ENCODE measurements at regions not wholly inside any gene's neighbourhood (a gene's known extent, or its start where the extent isn't known, plus 50 kb on each side); places are given as distances from the start of the nearest gene placed in this dataset.
"Not testable (repeated sequence)": the region's sequence is repeated elsewhere in the genome, so short reads cannot be mapped to it uniquely, and the experiment has no call there.

GRCh38 chr14:101257551-101257950 lies 303.7 kb upstream of the DIO3 start:
- H3K27ac ChIP-seq (ENCODE audit: low read depth, low read length, poor library complexity, severe bottlenecking): no peak overlapping the region
- TF ChIP-seq EZH2phosphoT487 (IDR thresholded peaks at IDR 0.05; ENCODE audit: borderline replicate concordance, low read depth, low read length): no peak
- TF ChIP-seq CTCF (conservative IDR thresholded peaks at IDR 0.05; ENCODE audit: low read length): no peak
- CTCF ChIA-PET (ENCODE audit: unreplicated experiment): no interaction called here
- no peak overlapping the region for H2AFZ ChIP-seq (ENCODE audit: low read length)
- H3K36me3 ChIP-seq (ENCODE audit: insufficient read depth, low read length): no peaks in the 10 kb centered on the region
- no peaks in the 10 kb centered on the region for H3K9me2 ChIP-seq (ENCODE audit: insufficient read depth, low read length)
- no TSS peak for BruUV-seq (replicated peaks)
- POLR2A ChIA-PET: no interaction called here
- DNase-seq (ENCODE audit: low spot score): no peak
- H4K20me1 ChIP-seq (ENCODE audit: insufficient read depth, low read length): no peaks in the 10 kb centered on the region
- no peak overlapping the region for H3K4me3 ChIP-seq (ENCODE audit: low read depth, low read length, poor library complexity, severe bottlenecking)
- intact Hi-C loops (cut with micrococcal nuclease; ENCODE audit: unreplicated experiment): no loop called here
- H3K9me3 ChIP-seq (ENCODE audit: low read length): no peaks in the 10 kb centered on the region
- no peaks in the 10 kb centered on the region for H3K79me2 ChIP-seq (ENCODE audit: insufficient read depth, low read depth, low read length)
- no peaks in the 10 kb centered on the region for H3K4me1 ChIP-seq (ENCODE audit: insufficient read depth, low read length, poor library complexity, severe bottlenecking)
- no peak overlapping the region for H3K4me2 ChIP-seq (ENCODE audit: low read length)

GRCh38 chr14:101259748-101260147 lies 301.5 kb upstream of the DIO3 start:
- Histone ChIP-seq H3K4me2 (ENCODE audit: low read length) (no peak overlapping the region), H3K27ac (ENCODE audit: low read depth, low read length, poor library complexity, severe bottlenecking) (no peak overlapping the region), H3K79me2 (ENCODE audit: insufficient read depth, low read depth, low read length) (no peaks in the 10 kb centered on the region), H3K36me3 (ENCODE audit: insufficient read depth, low read length) (no peaks in the 10 kb centered on the region), H3K9me3 (ENCODE audit: low read length) (no peaks in the 10 kb centered on the region), H3K9me2 (ENCODE audit: insufficient read depth, low read length) (no peaks in the 10 kb centered on the region), H2AFZ (ENCODE audit: low read length) (no peak overlapping the region), H4K20me1 (ENCODE audit: insufficient read depth, low read length) (no peaks in the 10 kb centered on the region), H3K4me1 (ENCODE audit: insufficient read depth, low read length, poor library complexity, severe bottlenecking) (no peaks in the 10 kb centered on the region), H3K4me3 (ENCODE audit: low read depth, low read length, poor library complexity, severe bottlenecking) (no peak overlapping the region)
- DNase-seq (ENCODE audit: low spot score): no peak
- ChIA-PET POLR2A (interaction anchor here (0.6 kb wide), 1 partner anchor 501 kb away, joined by 4 read pairs; no protein-coding TSS in a partner anchor), CTCF (ENCODE audit: unreplicated experiment) (no interaction called here)
- TF ChIP-seq EZH2phosphoT487 (IDR thresholded peaks at IDR 0.05; ENCODE audit: borderline replicate concordance, low read depth, low read length): no peak
- no peak for TF ChIP-seq CTCF (conservative IDR thresholded peaks at IDR 0.05; ENCODE audit: low read length)
- intact Hi-C loops (cut with micrococcal nuclease; ENCODE audit: unreplicated experiment): no loop called here
- BruUV-seq (replicated peaks): no TSS peak

- CTCF ChIA-PET (ENCODE audit: unreplicated experiment); BruUV-seq (replicated peaks); H3K4me3 ChIP-seq (ENCODE audit: low read depth, low read length, poor library complexity, severe bottlenecking); H3K36me3 ChIP-seq (ENCODE audit: insufficient read depth, low read length); H2AFZ ChIP-seq (ENCODE audit: low read length); H3K4me1 ChIP-seq (ENCODE audit: insufficient read depth, low read length, poor library complexity, severe bottlenecking); H4K20me1 ChIP-seq (ENCODE audit: insufficient read depth, low read length); POLR2A ChIA-PET; H3K4me2 ChIP-seq (ENCODE audit: low read length); DNase-seq (ENCODE audit: low spot score); H3K9me2 ChIP-seq (ENCODE audit: insufficient read depth, low read length); H3K9me3 ChIP-seq (ENCODE audit: low read length); H3K79me2 ChIP-seq (ENCODE audit: insufficient read depth, low read depth, low read length); H3K27ac ChIP-seq (ENCODE audit: low read depth, low read length, poor library complexity, severe bottlenecking); intact Hi-C loops (cut with micrococcal nuclease; ENCODE audit: unreplicated experiment): not testable (repeated sequence)
Measured at GRCh38 chr14:101266441-101266840, 294.9 kb upstream of the DIO3 start.

All from OCI-LY7 (cell line).